Panc1 (cell line): ENCODE measurements at regions not wholly inside any gene's neighbourhood (a gene's known extent, or its start where the extent isn't known, plus 50 kb on each side); places are given as distances from the start of the nearest gene placed in this dataset.
"Not testable (repeated sequence)": the region's sequence is repeated elsewhere in the genome, so short reads cannot be mapped to it uniquely, and the experiment has no call there.

Source experiments
- CTCF ChIP-seq: fragments of 450-650 bp; IDR thresholded peaks from 2 replicates; pipeline ENCODE4 v1.5.1; 2017; ENCODE audit warnings: mild to moderate bottlenecking
- REST ChIP-seq, 2 experiments: IDR thresholded peaks; 2 replicates each; pipeline ENCODE4 v1.6.1; 2011 to 2012; ENCODE audit warnings: low read depth in 2 of 2, control low read depth in 1 of 2, low read length in 1 of 2, mild to moderate bottlenecking in 1 of 2, moderate library complexity in 1 of 2; ENCODE audit not compliant: insufficient read depth in 1 of 2

GRCh38 chr3:101925124-101925523, 75.8 kb downstream of the NFKBIZ start:
- not testable (repeated sequence) for TF ChIP-seq REST (IDR thresholded peaks at IDR 0.05; ENCODE audit: insufficient read depth in 1 of 2, low read depth in 2 of 2, low read length in 1 of 2); CTCF
